Limb (tissue), 2 donors: ENCODE measurements at regions not wholly inside any gene's neighbourhood (a gene's known extent, or its start where the extent isn't known, plus 50 kb on each side); places are given as distances from the start of the nearest gene placed in this dataset.

Experiments used
- DNase-seq, 2 donors: peaks; one replicate each; pipeline ENCODE4 v3.0.0-alpha.2; 2016; ENCODE audit errors: extremely low spot score in 2 of 2

DNA sequence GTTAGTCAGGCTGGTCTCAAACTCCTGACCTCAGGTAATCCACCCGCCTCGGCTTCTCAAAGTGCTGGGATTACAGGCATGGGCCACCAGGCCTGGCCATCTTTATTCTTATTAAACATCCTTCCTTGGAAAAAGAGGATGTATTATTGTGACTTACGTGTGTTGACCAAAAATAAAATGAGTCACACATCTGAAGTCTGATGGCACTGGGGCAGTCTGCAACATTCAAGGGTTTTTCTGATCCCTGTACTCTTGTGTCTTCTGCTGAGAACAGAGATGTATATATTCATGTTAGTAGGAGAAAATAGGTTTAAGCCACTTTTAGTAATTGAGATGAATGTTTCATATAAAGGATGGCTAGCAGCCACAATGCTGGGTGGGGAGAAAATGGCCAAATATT lies 129.9 kb upstream of the RIPOR2 start:
- no peak for DNase-seq

DNA sequence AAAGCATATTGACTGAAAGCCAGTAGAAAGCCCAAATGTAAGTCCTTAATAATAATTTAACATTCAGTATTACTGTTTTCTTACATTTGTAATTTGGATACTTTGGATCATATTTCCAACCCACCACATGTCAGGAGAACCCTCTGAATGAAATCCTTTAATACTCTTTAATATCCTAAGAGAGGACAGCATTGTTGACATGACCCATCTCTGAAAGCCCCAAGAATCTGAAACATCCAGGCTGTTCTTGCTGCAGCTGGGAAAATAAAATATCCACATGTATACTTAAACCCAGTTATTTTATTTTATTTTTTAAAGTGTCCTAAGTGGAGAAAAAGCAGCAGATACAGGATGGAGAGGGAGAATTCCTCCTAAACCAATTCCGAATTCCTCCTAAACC lies 130.8 kb upstream of the RIPOR2 start:
- DNase-seq, result no peak

DNA sequence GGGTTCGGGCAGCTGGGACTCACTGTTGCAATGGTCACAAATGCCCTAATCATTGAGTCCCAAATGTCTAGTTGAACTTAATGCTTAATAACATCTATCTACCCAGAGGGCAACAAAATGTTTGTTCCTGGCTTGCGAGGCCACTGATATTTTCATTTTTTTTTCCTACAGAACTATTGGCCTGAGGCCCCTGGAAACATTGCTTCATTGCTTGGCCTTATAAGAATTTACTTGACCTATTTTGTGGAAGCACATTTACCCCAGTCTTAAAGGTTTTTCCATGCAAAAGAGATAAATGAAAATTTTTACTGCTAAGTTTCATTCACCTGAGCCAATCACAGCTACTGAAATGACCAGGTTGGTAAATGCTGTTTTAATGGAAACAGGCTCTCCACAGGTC lies 133.1 kb upstream of the RIPOR2 start:
- no peak for DNase-seq

DNA sequence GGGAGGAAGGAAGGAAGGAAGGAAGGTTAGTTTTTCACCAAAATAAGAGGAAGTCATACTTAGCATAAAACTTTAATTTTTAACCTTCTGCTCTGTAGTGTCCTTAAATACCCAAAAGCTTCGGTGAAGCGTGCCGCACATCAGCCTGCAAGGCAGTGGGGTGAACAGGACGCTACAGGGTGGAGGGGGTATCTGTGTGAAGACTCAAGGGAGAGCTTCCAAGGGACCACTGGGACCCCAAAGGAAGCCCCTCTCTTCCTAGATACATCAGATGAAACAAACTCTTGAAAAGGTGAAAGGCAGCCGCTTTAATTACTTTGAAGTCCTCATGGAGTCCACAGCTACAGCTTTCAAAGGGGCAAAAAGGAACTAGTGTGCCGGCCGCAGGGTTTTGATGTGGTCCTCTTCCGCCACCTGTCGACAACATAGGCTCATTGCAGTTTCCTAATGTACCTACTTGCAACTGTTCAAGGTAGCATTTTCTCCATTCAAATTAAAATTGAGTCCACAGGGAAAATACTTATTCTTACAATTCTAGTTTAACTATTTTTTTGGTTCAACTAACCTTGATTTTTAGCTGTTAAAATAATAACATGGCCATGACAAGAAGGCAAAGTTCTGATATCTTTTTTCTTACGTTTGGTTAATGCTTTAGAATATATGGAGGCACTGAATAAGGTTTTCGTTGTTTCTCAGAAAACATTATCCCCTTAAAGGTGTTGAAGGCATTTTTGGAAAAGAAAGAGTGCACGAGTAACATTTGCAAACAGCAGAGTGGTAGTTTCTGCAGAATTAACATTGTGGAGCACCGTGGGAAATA lies 135.0 kb upstream of the RIPOR2 start:
- peak; percentile 81 to 87 for DNase-seq

DNA sequence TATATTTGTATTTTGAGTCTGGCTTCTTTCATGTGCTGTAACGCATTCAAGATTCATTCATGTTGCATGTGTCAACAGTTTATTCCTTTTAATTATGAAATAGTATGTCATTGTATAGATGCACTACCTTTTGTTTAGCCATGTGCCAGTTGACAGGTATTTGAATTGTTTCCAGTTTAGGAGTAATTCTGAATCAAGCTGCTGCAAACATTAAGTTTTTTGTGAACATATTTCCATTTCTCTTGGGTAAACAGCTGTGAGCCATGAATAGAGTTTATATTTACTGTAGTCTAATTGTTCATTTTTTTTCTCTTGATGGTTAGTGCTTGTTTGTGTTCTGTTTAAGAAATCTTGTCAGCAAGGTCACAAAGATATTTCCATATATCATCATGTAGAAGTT lies 142.4 kb upstream of the RIPOR2 start:
- DNase-seq, result no peak

DNA sequence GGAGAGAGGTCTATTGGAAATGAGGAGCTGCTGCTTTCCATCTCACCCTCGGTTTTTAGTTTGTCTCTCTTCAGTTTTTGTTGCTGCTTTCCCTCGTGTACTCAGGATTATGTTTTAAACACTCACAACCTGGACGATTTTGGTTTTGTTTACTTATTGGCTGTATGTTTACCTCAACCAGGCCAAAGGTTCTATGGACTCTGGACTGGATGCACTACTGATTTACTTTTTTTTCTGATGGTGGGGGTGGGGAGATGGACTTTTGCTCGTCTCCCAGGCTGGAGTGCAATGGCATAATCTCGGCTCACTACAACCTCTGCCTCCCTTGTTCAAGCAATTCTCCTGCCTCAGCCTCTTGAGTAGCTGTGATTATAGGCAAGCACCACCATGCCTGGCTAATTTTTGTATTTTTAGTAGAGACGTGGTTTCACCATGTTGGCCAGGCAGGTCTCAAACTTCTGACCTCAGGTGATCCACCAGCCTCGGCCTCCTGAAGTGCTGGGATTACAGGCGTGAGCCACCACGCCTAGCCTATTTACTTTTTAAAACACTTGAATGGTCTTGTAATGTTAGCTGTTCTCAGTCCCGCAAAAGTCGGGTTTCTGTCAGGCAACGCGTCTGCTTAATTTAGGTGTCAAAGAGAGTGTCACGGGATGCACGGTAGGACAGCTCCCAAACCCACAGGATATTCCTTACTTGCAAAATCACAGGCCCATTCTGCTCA lies 148.2 kb upstream of the RIPOR2 start:
- DNase-seq, result no peak

DNA sequence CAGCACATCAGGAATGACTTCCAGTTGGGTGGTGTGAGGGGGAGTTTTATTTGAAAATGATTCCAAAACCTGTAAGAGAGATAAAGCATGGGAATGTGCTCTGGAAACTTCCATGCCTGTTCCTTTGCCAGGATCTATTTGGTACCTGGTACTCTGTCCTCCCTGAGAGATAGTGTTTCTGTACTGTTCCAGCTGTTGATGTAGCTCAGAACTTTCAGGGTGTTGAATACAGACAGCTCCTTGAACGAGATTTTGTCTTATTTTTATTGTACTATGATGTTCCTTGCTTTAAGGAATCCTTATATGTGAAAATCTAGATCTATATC lies 148.7 kb upstream of the RIPOR2 start:
- no peak for DNase-seq

DNA sequence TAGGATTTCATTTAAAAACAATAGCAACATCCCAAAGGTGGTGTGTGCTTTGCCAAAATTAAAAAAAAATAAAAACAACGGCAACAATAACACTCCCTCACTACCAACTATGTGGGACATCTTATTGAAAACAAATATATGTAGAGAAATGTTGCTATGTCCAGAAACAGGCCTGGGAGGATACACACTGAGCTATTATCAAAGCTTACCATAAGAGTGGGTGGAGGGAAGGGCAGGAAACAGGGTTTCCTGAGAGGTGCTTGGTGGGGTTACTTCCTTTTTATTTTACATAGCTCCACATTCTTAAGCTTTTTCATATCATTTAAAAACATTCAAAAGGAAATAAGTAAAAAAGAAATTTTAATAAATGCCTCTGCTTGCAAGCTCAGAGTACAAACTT lies 150.0 kb upstream of the RIPOR2 start:
- peak in 1 of 2 donors; percentile 29 for DNase-seq

DNA sequence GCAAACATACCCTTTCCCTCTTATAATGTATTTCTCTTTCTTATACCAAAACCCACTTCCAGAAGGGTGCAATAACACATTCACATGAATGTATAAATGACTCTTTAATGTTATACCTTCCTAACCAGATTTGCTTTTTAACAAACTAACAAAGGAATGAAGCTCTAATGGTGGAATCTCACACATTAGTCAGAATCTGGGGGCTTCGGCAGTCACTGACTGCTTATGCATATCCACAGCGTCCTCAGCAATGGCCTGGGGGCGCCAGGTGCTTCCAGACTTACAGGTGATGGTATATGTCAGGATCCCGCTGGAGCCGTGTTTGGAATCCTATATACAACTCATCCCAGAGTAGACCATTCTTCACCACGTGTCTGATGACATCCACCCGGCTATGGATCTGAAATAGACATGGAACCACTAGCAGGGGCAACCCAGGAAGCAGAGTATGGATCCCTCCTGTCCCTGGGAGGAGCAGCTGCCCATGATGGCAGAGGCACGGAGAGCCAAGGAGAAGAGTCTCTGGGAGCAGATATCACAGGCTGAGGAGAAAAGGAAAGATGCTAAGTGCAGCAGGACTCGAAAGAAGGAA lies 150.8 kb upstream of the RIPOR2 start:
- DNase-seq, result no peak

DNA sequence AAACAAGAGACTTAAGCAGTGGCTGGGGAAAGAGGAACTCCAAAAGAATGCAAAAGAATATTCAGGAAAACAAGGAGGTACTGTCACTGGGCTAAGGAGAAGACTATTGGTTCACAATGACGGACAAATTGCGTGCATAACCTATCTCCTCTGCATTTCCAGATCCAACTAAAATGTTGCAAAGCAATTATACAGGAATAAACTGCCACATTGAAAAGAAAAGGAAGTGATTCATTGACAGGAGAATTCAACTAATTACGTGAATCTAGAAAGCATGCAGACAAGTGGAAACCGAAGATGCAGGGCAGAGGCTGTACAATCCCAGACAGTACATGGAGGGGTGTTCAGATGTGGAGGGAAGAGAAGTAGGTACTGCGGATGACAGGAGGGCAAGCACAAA lies 152.8 kb upstream of the RIPOR2 start:
- no peak for DNase-seq

DNA sequence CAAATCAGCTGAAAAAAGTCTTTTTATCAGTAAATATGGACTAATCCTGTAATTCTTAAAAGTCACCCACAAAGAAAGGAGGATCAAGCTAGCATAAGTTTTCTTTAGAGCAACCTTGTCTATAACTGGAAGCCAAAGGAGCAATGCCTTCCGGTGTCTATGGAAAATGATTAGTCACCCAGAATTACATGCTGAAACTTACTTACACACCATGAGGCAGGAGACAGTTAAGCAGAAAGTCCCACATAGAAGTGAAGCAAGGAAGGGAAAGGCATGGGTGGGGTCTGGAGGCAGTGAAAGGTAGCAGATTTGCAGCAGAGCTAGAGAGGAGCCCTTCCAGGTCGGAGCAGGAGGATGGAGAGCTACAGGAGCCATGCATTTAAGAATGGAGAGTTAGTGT lies 153.7 kb upstream of the RIPOR2 start:
- DNase-seq, result no peak

DNA sequence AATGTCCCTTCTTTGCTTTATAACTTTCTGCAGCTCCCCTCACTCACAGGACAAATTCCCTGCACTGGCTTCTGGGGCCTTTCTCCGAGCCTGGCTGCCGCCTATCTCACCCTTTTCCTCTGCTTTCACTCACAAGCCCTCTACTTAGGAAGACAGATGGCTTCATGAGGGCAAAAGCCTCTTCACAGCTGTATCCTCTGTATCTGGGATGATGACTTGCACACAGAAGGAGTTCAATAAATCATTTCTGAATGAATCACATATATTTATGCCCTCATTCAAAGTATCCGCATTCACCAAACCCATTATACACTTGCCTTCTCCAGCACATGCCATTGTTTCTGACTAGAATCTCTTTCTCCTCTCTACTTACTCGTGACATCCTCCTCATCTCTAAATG lies 159.0 kb upstream of the RIPOR2 start:
- DNase-seq, result no peak

DNA sequence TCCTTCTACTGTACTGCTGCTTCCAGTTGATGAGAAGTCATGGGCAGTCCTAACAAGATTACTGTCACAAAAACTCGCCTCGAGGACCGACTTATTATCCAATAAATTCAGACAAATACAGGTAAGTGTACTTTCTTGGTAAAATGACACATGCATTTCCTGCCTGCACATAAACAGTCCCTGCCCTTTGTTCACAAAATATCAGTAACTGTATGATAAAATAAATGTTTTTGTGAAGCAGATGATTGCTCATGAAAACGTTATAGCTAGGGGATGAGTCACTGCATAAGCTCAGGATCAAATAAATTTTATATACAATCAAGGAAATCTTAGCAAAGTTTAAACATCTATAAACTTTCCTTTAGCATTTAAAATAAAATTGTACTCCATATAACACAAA lies 164.5 kb upstream of the RIPOR2 start:
- no peak for DNase-seq

DNA sequence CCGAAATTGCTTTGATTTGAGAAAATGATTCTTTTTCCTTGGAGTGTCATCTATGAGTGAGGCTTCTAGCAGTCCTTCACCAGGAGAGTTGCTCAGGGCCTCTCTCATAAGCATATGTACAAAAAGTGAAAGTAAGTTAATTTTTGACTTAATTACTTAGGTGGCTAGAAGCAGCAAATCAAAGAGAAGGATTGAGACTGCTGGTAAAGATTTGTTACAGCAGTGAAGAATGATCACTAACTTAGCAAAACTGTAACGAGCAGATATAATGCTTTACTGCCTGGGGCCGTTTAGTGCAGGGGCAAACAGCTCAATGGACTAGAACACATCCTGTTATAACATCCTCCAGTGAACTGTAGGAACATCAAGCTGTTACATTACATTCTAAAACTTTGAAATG lies 167.8 kb upstream of the RIPOR2 start:
- no peak for DNase-seq

DNA sequence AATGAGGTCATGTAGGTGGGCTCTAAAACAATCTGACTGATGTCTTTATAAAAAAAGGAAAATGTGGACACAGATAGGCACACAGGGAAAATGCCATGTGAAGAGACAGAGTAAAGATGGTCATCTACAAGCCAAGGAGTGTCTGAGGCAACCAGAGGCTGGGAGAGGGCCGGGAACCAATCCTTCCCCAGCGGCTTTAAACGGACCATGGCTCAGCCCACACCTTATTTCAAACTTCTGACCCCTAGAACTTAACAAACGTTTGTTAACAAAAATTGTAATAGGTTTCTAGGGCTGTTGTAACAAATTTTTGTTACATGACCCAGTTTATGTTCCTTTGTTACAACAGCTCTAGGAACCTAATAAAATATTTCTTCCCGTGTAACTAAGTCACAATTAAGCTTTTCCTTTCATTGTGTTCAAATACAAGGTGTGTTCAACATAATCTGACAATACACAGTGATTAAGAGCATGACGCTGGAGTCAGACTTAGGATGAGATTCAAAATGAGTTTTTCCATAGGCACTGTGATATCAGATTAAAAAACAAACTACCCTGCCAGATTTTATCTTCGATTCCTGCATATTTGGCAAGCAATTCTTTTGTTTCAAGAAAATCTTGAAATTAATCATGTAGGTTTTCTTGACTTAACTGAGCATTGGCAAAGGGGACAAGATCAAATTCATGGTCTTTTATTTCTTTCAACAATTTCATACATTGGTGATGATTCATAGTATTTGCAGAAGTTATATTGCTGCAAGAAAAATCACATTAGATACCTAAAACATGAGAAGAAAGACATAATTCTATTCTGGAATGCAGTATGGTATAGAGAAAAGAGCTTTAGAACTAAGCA lies 169.5 kb upstream of the RIPOR2 start:
- DNase-seq, result no peak

DNA sequence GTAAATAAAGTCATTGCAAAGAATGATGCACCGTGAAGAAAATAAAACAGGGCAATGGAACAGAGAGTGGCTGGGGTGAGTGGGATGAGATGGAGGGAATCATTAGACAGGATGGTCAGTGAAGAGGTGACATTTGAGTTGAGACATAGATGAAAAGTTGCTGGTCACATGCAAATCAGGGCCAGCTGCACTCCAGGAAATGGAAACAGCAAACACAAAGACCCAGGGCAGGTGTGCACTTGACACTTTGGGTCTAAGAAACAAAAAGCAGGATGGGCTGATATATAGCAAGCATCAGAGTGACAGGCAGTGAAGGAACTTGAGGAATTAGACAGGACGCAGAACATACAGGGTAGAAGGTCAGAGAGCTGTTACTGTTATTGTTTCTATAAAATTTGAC lies 171.5 kb upstream of the RIPOR2 start:
- DNase-seq, result no peak

DNA sequence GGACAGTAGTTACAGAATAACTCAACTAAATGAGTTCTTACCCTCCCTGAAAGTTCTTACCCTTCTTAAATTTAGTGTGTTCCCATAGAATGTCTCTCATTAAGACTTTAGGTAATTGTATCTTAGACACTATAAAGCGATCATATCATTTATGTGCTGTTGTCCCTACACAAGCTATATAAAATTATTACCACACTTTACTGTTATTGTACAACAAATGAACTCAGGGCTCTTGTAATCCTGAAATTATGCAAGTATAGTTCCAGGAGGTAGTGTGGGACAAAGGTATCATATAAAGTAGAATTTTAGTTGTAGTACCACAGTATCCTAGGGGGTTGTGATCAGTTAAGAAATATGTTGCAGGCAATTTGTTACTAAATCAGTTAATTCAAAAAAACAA lies 167.4 kb upstream of the CARMIL1 start:
- DNase-seq, result no peak

DNA sequence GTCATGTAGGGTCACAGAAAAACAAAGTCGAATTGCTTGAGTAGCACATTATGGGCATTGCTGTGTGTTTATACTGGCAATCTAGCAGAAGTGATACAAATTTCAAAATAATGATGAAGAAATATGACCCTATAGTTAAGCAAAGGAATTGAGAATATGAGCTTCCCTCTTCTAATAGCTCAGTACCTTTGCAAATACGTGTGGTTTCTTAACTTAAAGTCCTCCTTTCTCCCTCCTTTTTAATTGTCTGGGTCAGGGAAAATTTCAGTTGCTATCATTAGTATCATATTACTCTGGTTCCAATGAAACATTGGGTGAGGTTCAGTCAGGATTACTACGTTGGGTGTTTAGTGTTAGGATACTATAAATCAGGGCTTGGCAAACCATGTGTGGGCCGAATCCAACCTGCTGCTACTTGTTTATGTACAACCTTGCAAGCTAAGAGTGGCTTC lies 166.8 kb upstream of the CARMIL1 start:
- DNase-seq, result no peak

DNA sequence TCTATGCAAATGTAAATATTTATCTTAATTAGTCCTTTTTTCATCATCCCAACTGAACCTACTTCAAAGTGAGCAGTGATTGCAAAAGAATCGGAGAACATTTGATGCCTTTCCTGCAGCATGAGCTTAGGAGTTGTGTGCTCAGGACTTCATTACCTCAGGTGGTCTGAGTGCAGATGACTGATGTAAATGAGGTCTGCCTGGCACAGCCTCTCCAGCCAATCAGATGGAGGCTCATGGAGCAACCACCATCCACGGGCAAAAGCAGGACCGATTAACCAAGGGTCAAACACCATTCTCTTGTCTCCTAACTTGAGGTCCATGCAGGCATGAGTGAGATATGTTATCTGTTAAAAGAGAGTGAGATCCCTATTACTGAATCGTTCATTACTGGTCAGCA lies 165.7 kb upstream of the CARMIL1 start:
- no peak for DNase-seq

DNA sequence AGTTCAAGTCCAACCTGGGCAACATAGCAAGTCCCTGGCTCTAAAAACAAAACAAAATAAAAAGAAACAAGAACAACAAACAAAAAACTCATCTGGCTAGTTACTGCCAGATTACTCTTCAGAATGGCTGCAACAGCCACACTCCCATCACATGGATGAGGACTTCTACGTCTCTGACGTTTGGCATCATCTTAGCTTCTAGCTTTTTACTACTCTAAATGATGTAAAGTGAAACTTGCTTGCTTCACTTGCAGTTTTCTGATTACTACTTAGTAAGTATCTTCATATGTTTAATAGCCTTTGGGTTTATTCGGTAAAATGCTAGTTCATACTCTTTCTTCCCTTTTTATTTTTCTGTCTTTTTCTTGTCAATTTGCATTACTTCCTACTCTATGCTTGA lies 161.1 kb upstream of the CARMIL1 start:
- DNase-seq, result no peak

DNA sequence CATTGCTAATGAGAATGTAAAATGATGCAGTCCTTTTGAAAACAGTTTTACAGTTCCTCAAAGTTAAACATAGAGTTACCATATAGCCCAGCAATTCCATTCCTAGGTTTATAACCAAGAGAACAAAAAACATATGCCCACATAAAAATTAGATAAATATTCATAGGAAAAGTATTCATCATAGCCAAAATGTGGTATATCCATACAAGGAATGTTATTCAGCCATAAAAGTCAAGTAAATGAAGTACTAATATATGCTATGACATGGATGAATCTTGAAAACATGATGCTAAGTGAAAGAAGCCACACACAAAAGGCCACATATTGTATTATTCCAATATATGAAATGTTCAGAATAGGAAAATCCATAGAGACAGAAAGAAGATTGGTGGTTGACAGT lies 158.0 kb upstream of the CARMIL1 start:
- no peak for DNase-seq

DNA sequence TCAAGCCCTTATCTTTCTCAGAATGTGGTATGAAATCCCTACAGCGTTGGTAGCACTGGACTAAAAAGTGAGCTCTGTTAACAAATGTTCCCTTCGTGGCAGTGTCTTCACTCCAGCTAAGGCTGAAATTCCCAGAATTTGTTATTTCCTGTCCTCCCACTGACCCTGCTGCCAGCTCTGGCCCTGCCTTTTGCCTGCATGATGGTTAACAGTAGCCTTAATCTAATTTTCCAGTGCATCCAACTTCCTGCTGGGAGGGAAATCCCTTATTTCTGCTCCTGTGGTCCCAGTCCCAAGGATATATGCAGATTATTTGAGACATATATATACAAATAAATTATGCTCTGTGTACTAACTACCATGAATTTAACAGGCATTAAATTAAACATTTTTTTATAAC lies 157.2 kb upstream of the CARMIL1 start:
- DNase-seq, result peak in 1 of 2 donors; percentile 23
